ENCODE measurements at regions not wholly inside any gene's neighbourhood (a gene's known extent, or its start where the extent isn't known, plus 50 kb on each side); places are given as distances from the start of the nearest gene placed in this dataset.
"Not testable (repeated sequence)": the region's sequence is repeated elsewhere in the genome, so short reads cannot be mapped to it uniquely, and the experiment has no call there.

GRCh38 chr2:109669731-109670130 lies 55.6 kb downstream of the SOWAHC start:
- DNase-seq = no peak

- no peak for DNase-seq
Measured at GRCh38 chr2:109670556-109671411, 56.6 kb downstream of the SOWAHC start.

GRCh38 chr2:109674894-109675534 lies 60.9 kb downstream of the SOWAHC start:
- DNase-seq = no peak

GRCh38 chr2:109675666-109676345 lies 61.6 kb downstream of the SOWAHC start:
- no peak for DNase-seq

GRCh38 chr2:109676346-109676902 lies 62.3 kb downstream of the SOWAHC start:
- no peak for DNase-seq

GRCh38 chr2:109677121-109677731 lies 63.1 kb downstream of the SOWAHC start:
- not testable (repeated sequence) for DNase-seq

- no peak for DNase-seq
Measured at GRCh38 chr2:109677835-109678580, 63.8 kb downstream of the SOWAHC start.

GRCh38 chr2:109678724-109679201 lies 64.6 kb downstream of the SOWAHC start:
- DNase-seq = not testable (repeated sequence)

GRCh38 chr2:109679225-109679624 lies 65.1 kb downstream of the SOWAHC start:
- no peak for DNase-seq

- no peak for DNase-seq
Measured at GRCh38 chr2:109679626-109680025, 65.5 kb downstream of the SOWAHC start.

GRCh38 chr2:109680523-109681297 lies 66.5 kb downstream of the SOWAHC start:
- DNase-seq = no peak

- DNase-seq = no peak
Measured at GRCh38 chr2:109681633-109682380, 67.6 kb downstream of the SOWAHC start.

- no peak for DNase-seq
Measured at GRCh38 chr2:109683452-109683851, 69.3 kb downstream of the SOWAHC start.

GRCh38 chr2:109685453-109685852 lies 71.3 kb downstream of the SOWAHC start:
- no peak for DNase-seq

GRCh38 chr2:109686921-109687320 lies 72.8 kb downstream of the SOWAHC start:
- DNase-seq = no peak

- no peak for DNase-seq
Measured at GRCh38 chr2:109689182-109689930, 75.2 kb downstream of the SOWAHC start.

- DNase-seq = no peak
Measured at GRCh38 chr2:109689973-109690372, 75.8 kb downstream of the SOWAHC start.

GRCh38 chr2:109690457-109690821 lies 76.3 kb downstream of the SOWAHC start:
- DNase-seq = no peak

GRCh38 chr2:109690822-109691541 lies 76.8 kb downstream of the SOWAHC start:
- no peak for DNase-seq

All from DMS153 (cell line).